ENCODE measurements at regions not wholly inside any gene's neighbourhood (a gene's known extent, or its start where the extent isn't known, plus 50 kb on each side); places are given as distances from the start of the nearest gene placed in this dataset.

- CTCF ChIA-PET (ENCODE audit: low intra/inter-chr PET ratio): no interaction called here
- no TSS peak for BruUV-seq (replicated peaks)
- DNase-seq (ENCODE audit: extremely low read depth in 1 of 4, low spot score in 3 of 4) (no peak), FAIRE-seq (no peak), ATAC-seq (no peak)
- Histone ChIP-seq H3K27ac (ENCODE audit: extremely low read depth, low read depth, low read length) (no peak overlapping the region), H3K4me3 (no peak overlapping the region), H3K9ac (ENCODE audit: insufficient read depth in 1 of 2, low read depth in 2 of 2, low read length in 2 of 2) (no peak overlapping the region), H2AFZ (ENCODE audit: low read depth, low read length) (no peak overlapping the region), H3K79me2 (ENCODE audit: control insufficient read depth, insufficient read depth, low read length) (no peaks in the 10 kb centered on the region), H3K9me3 (replicated peaks; ENCODE audit: control insufficient read depth, insufficient read depth, low read depth, low read length) (no peaks in the 10 kb centered on the region), H3K27me3 (ENCODE audit: control insufficient read depth in 2 of 2, insufficient read depth in 2 of 2, low read length in 2 of 2) (no peaks in the 10 kb centered on the region), H3K9me1 (ENCODE audit: control insufficient read depth, insufficient read depth, low read length) (no peaks in the 10 kb centered on the region), H3K4me2 (ENCODE audit: insufficient read depth, low read length) (no peak overlapping the region), H3K4me1 (replicated peaks in 1 of 2; ENCODE audit: control insufficient read depth in 2 of 2, insufficient read depth in 2 of 2, low read length in 2 of 2) (no peaks in the 10 kb centered on the region), H4K20me1 (replicated peaks; ENCODE audit: control insufficient read depth, insufficient read depth, low read length) (no peaks in the 10 kb centered on the region), H3K36me3 (ENCODE audit: control insufficient read depth, insufficient read depth, low read length) (no peaks in the 10 kb centered on the region)
- in situ Hi-C loops (cut with MboI): no loop called here
- 0% methylated on average over 1 of the region's 1 CpG for WGBS (ENCODE audit: insufficient coverage, low coverage, missing lambda C conversion rate)
- intact Hi-C loops (cut with micrococcal nuclease): no loop called here
- POLR2A ChIA-PET: no interaction called here
- TF ChIP-seq MTF1 (CRISPR knock-in tag; IDR thresholded peaks at IDR 0.05; ENCODE audit: borderline replicate concordance) (no peak), POLR2H (tag; IDR thresholded peaks at IDR 0.05; ENCODE audit: low read depth) (no peak), MBD1 (CRISPR knock-in tag; IDR thresholded peaks at IDR 0.05) (no peak), SNRNP70 (optimal IDR thresholded peaks at IDR 0.05; ENCODE audit: low read depth, low read length) (no peak), ZNF431 (CRISPR knock-in tag; IDR thresholded peaks at IDR 0.05) (no peak), MIER1 (IDR thresholded peaks at IDR 0.05; ENCODE audit: low read depth) (no peak), E2F1 (CRISPR knock-in tag; IDR thresholded peaks at IDR 0.05) (no peak), DMBX1 (CRISPR knock-in tag; IDR thresholded peaks at IDR 0.05; ENCODE audit: borderline replicate concordance) (no peak), FOXJ2 (tag; IDR thresholded peaks at IDR 0.05) (no peak), CHD2 (IDR thresholded peaks at IDR 0.05; ENCODE audit: low read depth, low read length) (no peak), CTBP1 (IDR thresholded peaks at IDR 0.05; ENCODE audit: borderline replicate concordance) (no peak), GATAD2A (IDR thresholded peaks at IDR 0.05) (no peak), ZFP36 (IDR thresholded peaks at IDR 0.05; ENCODE audit: low read depth, low read length, partially characterized antibody) (no peak), ZBTB7A (IDR thresholded peaks at IDR 0.05; ENCODE audit: borderline replicate concordance, control insufficient read depth, low read depth, low read length) (no peak), SIN3A (IDR thresholded peaks at IDR 0.05; ENCODE audit: borderline replicate concordance in 2 of 2, control insufficient read depth in 1 of 2, low read depth in 2 of 2, low read length in 2 of 2) (no peak), GATAD2B (IDR thresholded peaks at IDR 0.05; ENCODE audit: borderline replicate concordance) (no peak), CCAR2 (IDR thresholded peaks at IDR 0.05; ENCODE audit: low read depth, low read length) (no peak), CREB1 (IDR thresholded peaks at IDR 0.05) (no peak), CREB1 (CRISPR knock-in tag; IDR thresholded peaks at IDR 0.05) (no peak)
These were observed 411.2 kb downstream of the RND3 start for GRCh38 chr2:150076281-150076680.

Data from K562 (cell line).